ENCODE measurements at regions not wholly inside any gene's neighbourhood (a gene's known extent, or its start where the extent isn't known, plus 50 kb on each side); places are given as distances from the start of the nearest gene placed in this dataset.

GRCh38 chr12:93015871-93016751, 87.0 kb upstream of the EEA1 start (continued):
- TF ChIP-seq YY1 (tag by site-specific recombination; IDR thresholded peaks at IDR 0.05) (no peak), ZNF692 (tag by site-specific recombination; IDR thresholded peaks at IDR 0.05) (0 out of 2 replicates have a peak, but pooled peaks have one; percentile 42), ZNF398 (tag by site-specific recombination; IDR thresholded peaks at IDR 0.05) (no peak; the same call in 1 of the 2 replicates), OSR2 (tag by site-specific recombination; IDR thresholded peaks at IDR 0.05) (no peak), ZXDB (tag by site-specific recombination; IDR thresholded peaks at IDR 0.05) (peak; percentile 82), ZNF354C (tag by site-specific recombination; IDR thresholded peaks at IDR 0.05; ENCODE audit: borderline replicate concordance, low read depth) (no peak), ZBTB20 (tag by site-specific recombination; IDR thresholded peaks at IDR 0.05) (0 out of 2 replicates have a peak, but pooled peaks have one; percentile 23), ZNF112 (tag by site-specific recombination; IDR thresholded peaks at IDR 0.05) (no peak), SCRT2 (tag by site-specific recombination; IDR thresholded peaks at IDR 0.05) (no peak), ZNF37A (tag by site-specific recombination; IDR thresholded peaks at IDR 0.05) (no peak), BCL11A (tag by site-specific recombination; IDR thresholded peaks at IDR 0.05; ENCODE audit: low read depth) (no peak), SP7 (tag by site-specific recombination; IDR thresholded peaks at IDR 0.05) (peak; percentile 84), ZSCAN23 (tag by site-specific recombination; IDR thresholded peaks at IDR 0.05) (no peak), GLI2 (tag by site-specific recombination; IDR thresholded peaks at IDR 0.05; ENCODE audit: borderline replicate concordance, low read depth) (peak; percentile 58; the same call in 1 of the 2 replicates), ZBTB26 (tag by site-specific recombination; optimal IDR thresholded peaks at IDR 0.05) (no peak), ZNF624 (tag by site-specific recombination; IDR thresholded peaks at IDR 0.05) (no peak), HOXD13 (CRISPR knock-in tag; IDR thresholded peaks at IDR 0.05; ENCODE audit: borderline replicate concordance) (no peak), SP2 (tag by site-specific recombination; IDR thresholded peaks at IDR 0.05) (no peak), ZNF184 (tag by site-specific recombination; IDR thresholded peaks at IDR 0.05) (no peak), ZNF362 (tag by site-specific recombination; IDR thresholded peaks at IDR 0.05) (0 out of 2 replicates have a peak, but pooled peaks have one; percentile 17), ZSCAN16 (tag by site-specific recombination; IDR thresholded peaks at IDR 0.05) (no peak), ZBTB44 (tag by site-specific recombination; IDR thresholded peaks at IDR 0.05) (no peak), ZNF830 (tag by site-specific recombination; IDR thresholded peaks at IDR 0.05; ENCODE audit: low read depth) (no peak)
- TF ChIP-seq, protein P1, sequence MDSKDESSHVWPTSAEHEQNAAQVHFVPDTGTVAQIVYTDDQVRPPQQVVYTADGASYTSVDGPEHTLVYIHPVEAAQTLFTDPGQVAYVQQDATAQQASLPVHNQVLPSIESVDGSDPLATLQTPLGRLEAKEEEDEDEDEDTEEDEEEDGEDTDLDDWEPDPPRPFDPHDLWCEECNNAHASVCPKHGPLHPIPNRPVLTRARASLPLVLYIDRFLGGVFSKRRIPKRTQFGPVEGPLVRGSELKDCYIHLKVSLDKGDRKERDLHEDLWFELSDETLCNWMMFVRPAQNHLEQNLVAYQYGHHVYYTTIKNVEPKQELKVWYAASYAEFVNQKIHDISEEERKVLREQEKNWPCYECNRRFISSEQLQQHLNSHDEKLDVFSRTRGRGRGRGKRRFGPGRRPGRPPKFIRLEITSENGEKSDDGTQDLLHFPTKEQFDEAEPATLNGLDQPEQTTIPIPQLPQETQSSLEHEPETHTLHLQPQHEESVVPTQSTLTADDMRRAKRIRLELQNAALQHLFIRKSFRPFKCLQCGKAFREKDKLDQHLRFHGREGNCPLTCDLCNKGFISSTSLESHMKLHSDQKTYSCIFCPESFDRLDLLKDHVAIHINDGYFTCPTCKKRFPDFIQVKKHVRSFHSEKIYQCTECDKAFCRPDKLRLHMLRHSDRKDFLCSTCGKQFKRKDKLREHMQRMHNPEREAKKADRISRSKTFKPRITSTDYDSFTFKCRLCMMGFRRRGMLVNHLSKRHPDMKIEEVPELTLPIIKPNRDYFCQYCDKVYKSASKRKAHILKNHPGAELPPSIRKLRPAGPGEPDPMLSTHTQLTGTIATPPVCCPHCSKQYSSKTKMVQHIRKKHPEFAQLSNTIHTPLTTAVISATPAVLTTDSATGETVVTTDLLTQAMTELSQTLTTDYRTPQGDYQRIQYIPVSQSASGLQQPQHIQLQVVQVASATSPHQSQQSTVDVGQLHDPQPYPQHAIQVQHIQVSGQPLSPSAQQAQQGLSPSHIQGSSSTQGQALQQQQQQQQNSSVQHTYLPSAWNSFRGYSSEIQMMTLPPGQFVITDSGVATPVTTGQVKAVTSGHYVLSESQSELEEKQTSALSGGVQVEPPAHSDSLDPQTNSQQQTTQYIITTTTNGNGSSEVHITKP (tag by site-specific recombination; IDR thresholded peaks at IDR 0.05): peak; percentile 69
- TF ChIP-seq, protein P2, sequence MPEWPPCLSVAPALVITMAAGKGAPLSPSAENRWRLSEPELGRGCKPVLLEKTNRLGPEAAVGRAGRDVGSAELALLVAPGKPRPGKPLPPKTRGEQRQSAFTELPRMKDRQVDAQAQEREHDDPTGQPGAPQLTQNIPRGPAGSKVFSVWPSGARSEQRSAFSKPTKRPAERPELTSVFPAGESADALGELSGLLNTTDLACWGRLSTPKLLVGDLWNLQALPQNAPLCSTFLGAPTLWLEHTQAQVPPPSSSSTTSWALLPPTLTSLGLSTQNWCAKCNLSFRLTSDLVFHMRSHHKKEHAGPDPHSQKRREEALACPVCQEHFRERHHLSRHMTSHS (tag by site-specific recombination; IDR thresholded peaks at IDR 0.05): no peak
- TF ChIP-seq, protein P3, sequence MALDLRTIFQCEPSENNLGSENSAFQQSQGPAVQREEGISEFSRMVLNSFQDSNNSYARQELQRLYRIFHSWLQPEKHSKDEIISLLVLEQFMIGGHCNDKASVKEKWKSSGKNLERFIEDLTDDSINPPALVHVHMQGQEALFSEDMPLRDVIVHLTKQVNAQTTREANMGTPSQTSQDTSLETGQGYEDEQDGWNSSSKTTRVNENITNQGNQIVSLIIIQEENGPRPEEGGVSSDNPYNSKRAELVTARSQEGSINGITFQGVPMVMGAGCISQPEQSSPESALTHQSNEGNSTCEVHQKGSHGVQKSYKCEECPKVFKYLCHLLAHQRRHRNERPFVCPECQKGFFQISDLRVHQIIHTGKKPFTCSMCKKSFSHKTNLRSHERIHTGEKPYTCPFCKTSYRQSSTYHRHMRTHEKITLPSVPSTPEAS (tag by site-specific recombination; IDR thresholded peaks at IDR 0.05): no peak

All from HEK293 (cell line).